22Rv1 (cell line): ENCODE measurements at regions not wholly inside any gene's neighbourhood (a gene's known extent, or its start where the extent isn't known, plus 50 kb on each side); places are given as distances from the start of the nearest gene placed in this dataset.

ENCODE experiments used
- CTCF ChIP-seq: fragments of 450-650 bp; IDR thresholded peaks from 2 replicates; pipeline ENCODE4 v1.5.1; 2017; ENCODE audit warnings: mild to moderate bottlenecking
- ZFX ChIP-seq: fragments of 450-650 bp; IDR thresholded peaks from 2 replicates; pipeline ENCODE4 v1.6.1; 2017; ENCODE audit warnings: antibody characterized with exemption, borderline replicate concordance

GRCh38 chr5:88401228-88401627, 132.6 kb upstream of the TMEM161B start:
- no peak for TF ChIP-seq CTCF
- TF ChIP-seq ZFX: no peak
